HCT116 (cell line): ENCODE measurements at regions not wholly inside any gene's neighbourhood (a gene's known extent, or its start where the extent isn't known, plus 50 kb on each side); places are given as distances from the start of the nearest gene placed in this dataset.

Experiments
- ATAC-seq: fragments of 200-7000 bp; cut with Tn5 transposase; 2 replicates; pipeline ENCODE4 v1.9.1; 2020; ENCODE audit warnings: mild to moderate bottlenecking, moderate library complexity
- BruUV-seq: library from RNA; stranded (reverse); fragments of 400-500 nt; replicated peaks from 2 replicates; lab custom pipeline; 2021; lab: Mats Ljungman, UMichigan
- CTCF ChIA-PET: fragments of 300-600 bp; sonication (Branson Sonifier 250); formaldehyde crosslinking; loops from one replicate; lab custom pipeline; 2021; ENCODE audit warnings: antibody characterized with exemption; lab: Charles Lee
- POLR2A ChIA-PET: fragments of 300-600, 350-600 bp; sonication (Branson Sonifier 250); formaldehyde crosslinking; loops from one replicate; lab custom pipeline; 2021; ENCODE audit warnings: antibody characterized with exemption; lab: Charles Lee
- RAD21 ChIA-PET, 2 experiments: fragments of 300-600 bp; sonication (Branson Sonifier 250); formaldehyde crosslinking; loops; one replicate each; lab custom pipeline; 2023; ENCODE audit warnings: low total read pairs in 2 of 2; ENCODE audit not compliant: uncharacterized antibody in 2 of 2, unreplicated experiment in 2 of 2, low non-redundant PET in 1 of 2; lab: Charles Lee
- DNase-seq: peaks from one replicate; pipeline ENCODE4 v3.0.0-alpha.2; 2010; ENCODE audit warnings: low read depth, low spot score
- H2AFZ ChIP-seq: fragments of 200-600 bp; shearing (Covaris generic), sonication (generic); 2 replicates; pipeline ENCODE4 v1.6.1; 2017; ENCODE audit warnings: low read depth, mixed run types, mixed read lengths, antibody characterized with exemption, low read length; ENCODE audit not compliant: poor library complexity, severe bottlenecking
- H3K27ac ChIP-seq: 2 replicates; pipeline ENCODE4 v1.5.1; 2012; ENCODE audit warnings: low read depth, low read length
- H3K27me3 ChIP-seq: fragments of 200-600 bp; sonication (generic); 2 replicates; pipeline ENCODE4 v1.6.1; 2016; ENCODE audit warnings: mixed run types, low read length, mixed read lengths; ENCODE audit not compliant: insufficient read depth
- H3K36me3 ChIP-seq, 2 experiments: fragments of 200-500 bp in 1 of 2; fragments of 200-600 bp in 1 of 2; sonication (Bioruptor generic) in 1 of 2; sonication (generic) in 1 of 2; 2 replicates each; pipeline versions ENCODE4 v1.5.1 to v1.6.1; 2014 to 2016; ENCODE audit warnings: low read length in 2 of 2, inconsistent platforms in 1 of 2, mixed read lengths in 1 of 2, mixed run types in 1 of 2; ENCODE audit not compliant: insufficient read depth in 2 of 2, control insufficient read depth in 1 of 2
- H3K4me1 ChIP-seq, 2 experiments: fragments of 200-600 bp in 1 of 2; sonication (generic) in 1 of 2; 2 replicates each; pipeline versions ENCODE4 v1.5.1 to v1.6.1; 2012 to 2017; ENCODE audit warnings: low read length in 2 of 2, inconsistent platforms in 1 of 2, mild to moderate bottlenecking in 1 of 2, mixed read lengths in 1 of 2, mixed run types in 1 of 2, moderate library complexity in 1 of 2; ENCODE audit not compliant: insufficient read depth in 2 of 2, control insufficient read depth in 1 of 2
- H3K4me2 ChIP-seq: fragments of 200-600 bp; sonication (generic); 2 replicates; pipeline ENCODE4 v1.6.1; 2017; ENCODE audit warnings: mixed run types, low read length, mixed read lengths
- H3K4me3 ChIP-seq, 2 experiments: fragments of 200-600 bp in 1 of 2; sonication (generic) in 1 of 2; replicated peaks in 1 of 2; 2 replicates each; pipeline ENCODE4 v1.5.1; 2011 to 2016; ENCODE audit warnings: low read length in 2 of 2, control low read depth in 1 of 2, low read depth in 1 of 2, mild to moderate bottlenecking in 1 of 2, mixed read lengths in 1 of 2, mixed run types in 1 of 2
- H3K79me2 ChIP-seq: fragments of 200-600 bp; sonication (generic); 2 replicates; pipeline ENCODE4 v1.6.1; 2017; ENCODE audit warnings: mild to moderate bottlenecking, mixed run types, low read length, moderate library complexity, mixed read lengths; ENCODE audit not compliant: insufficient read depth
- H3K9ac ChIP-seq: fragments of 200-600 bp; sonication (generic); 2 replicates; pipeline ENCODE4 v1.6.1; 2016; ENCODE audit warnings: low read length, mixed read lengths
- H3K9me2 ChIP-seq: fragments of 200-600 bp; sonication (generic), shearing (Covaris generic); 2 replicates; pipeline ENCODE4 v1.6.1; 2017; ENCODE audit warnings: mixed run types, mild to moderate bottlenecking, moderate library complexity; ENCODE audit not compliant: insufficient read depth
- H3K9me3 ChIP-seq, 2 experiments: fragments of 200-500 bp in 1 of 2; fragments of 200-600 bp in 1 of 2; sonication (Bioruptor generic) in 1 of 2; sonication (generic) in 1 of 2; 2 replicates each; pipeline ENCODE4 v1.6.1; 2014 to 2017; ENCODE audit warnings: low read length in 2 of 2, mixed read lengths in 2 of 2, inconsistent platforms in 1 of 2, low read depth in 1 of 2, mild to moderate bottlenecking in 1 of 2, mixed run types in 1 of 2, moderate library complexity in 1 of 2; ENCODE audit not compliant: control insufficient read depth in 1 of 2, insufficient read depth in 1 of 2
- H4K20me1 ChIP-seq: fragments of 200-600 bp; sonication (generic), shearing (Covaris generic); 2 replicates; pipeline ENCODE4 v1.6.1; 2017; ENCODE audit warnings: mixed run types, mild to moderate bottlenecking, moderate library complexity; ENCODE audit not compliant: insufficient read depth
- CBX3 ChIP-seq: IDR thresholded peaks from 2 replicates; pipeline ENCODE4 v1.6.1; 2012; ENCODE audit warnings: low read depth
- CEBPB ChIP-seq: IDR thresholded peaks from 2 replicates; pipeline ENCODE4 v1.6.1; 2012; ENCODE audit warnings: low read depth
- EGR1 ChIP-seq: IDR thresholded peaks from 2 replicates; pipeline ENCODE4 v1.6.1; 2012; ENCODE audit warnings: low read depth
- ELF1 ChIP-seq: IDR thresholded peaks from 2 replicates; pipeline ENCODE4 v1.6.1; 2012; ENCODE audit warnings: low read depth, borderline replicate concordance
- EZH2 ChIP-seq: fragments of 200-600 bp; sonication (generic); IDR thresholded peaks from 2 replicates; pipeline ENCODE4 v1.6.1; 2017; ENCODE audit warnings: antibody characterized with exemption, mixed run types
- EZH2phosphoT487 ChIP-seq: fragments of 200-600 bp; IDR thresholded peaks from 2 replicates; pipeline ENCODE4 v1.6.1; 2018; ENCODE audit warnings: antibody characterized with exemption, borderline replicate concordance
- FOSL1 ChIP-seq: IDR thresholded peaks from 2 replicates; pipeline ENCODE4 v1.6.1; 2012; ENCODE audit warnings: low read depth
- JUND ChIP-seq: IDR thresholded peaks from 2 replicates; pipeline ENCODE4 v1.6.1; 2012
- POLR2A ChIP-seq: IDR thresholded peaks from 2 replicates; pipeline ENCODE4 v1.7.0; 2011; ENCODE audit warnings: borderline replicate concordance; ENCODE audit not compliant: insufficient read depth, insufficient read length; ENCODE audit errors: extremely low read depth
- POLR2AphosphoS5 ChIP-seq: IDR thresholded peaks from 2 replicates; pipeline ENCODE4 v1.6.1; 2011; ENCODE audit warnings: mild to moderate bottlenecking, low read depth, low read length, moderate library complexity
- RAD21 ChIP-seq: IDR thresholded peaks from 2 replicates; pipeline ENCODE4 v1.6.1; 2012; ENCODE audit warnings: low read depth, mild to moderate bottlenecking
- SIN3A ChIP-seq: IDR thresholded peaks from 2 replicates; pipeline ENCODE4 v1.6.1; 2012; ENCODE audit warnings: low read depth
- SP1 ChIP-seq: IDR thresholded peaks from 2 replicates; pipeline ENCODE4 v1.6.1; 2012; ENCODE audit warnings: low read depth
- SRF ChIP-seq: IDR thresholded peaks from 2 replicates; pipeline ENCODE4 v1.6.1; 2012; ENCODE audit warnings: low read depth
- TCF7L2 ChIP-seq: IDR thresholded peaks from 2 replicates; pipeline ENCODE4 v1.7.0; 2011; ENCODE audit warnings: borderline replicate concordance, inconsistent platforms; ENCODE audit not compliant: insufficient read depth, insufficient read length; ENCODE audit errors: extremely low read depth
- YY1 ChIP-seq: IDR thresholded peaks from 2 replicates; pipeline ENCODE4 v1.6.1; 2011; ENCODE audit warnings: low read length, low read depth, moderate library complexity, mild to moderate bottlenecking; ENCODE audit not compliant: insufficient replicate concordance; ENCODE audit errors: extremely low read depth
- ZNF274 ChIP-seq: fragments of 200-500 bp; sonication (Bioruptor generic); IDR thresholded peaks from 2 replicates; pipeline ENCODE4 v1.6.1; 2014; ENCODE audit warnings: mild to moderate bottlenecking, low read depth, low read length, inconsistent platforms
- intact Hi-C: fragments of 100-400 bp; cut with micrococcal nuclease; formaldehyde crosslinking; loops from 2 replicates; pipeline ENCODE4 v1.10.0; 2022
- TF ChIP-seq, protein P1 (sequence below): IDR thresholded peaks from 2 replicates; pipeline ENCODE4 v1.6.1; 2012
- TF ChIP-seq, protein P2 (sequence below): IDR thresholded peaks from 2 replicates; pipeline ENCODE4 v1.6.1; 2011; ENCODE audit warnings: mild to moderate bottlenecking, low read length, moderate library complexity; ENCODE audit not compliant: insufficient replicate concordance; ENCODE audit errors: extremely low read depth
- TF ChIP-seq, protein P3 (sequence below): IDR thresholded peaks from 2 replicates; pipeline ENCODE4 v1.6.1; 2012

DNA sequence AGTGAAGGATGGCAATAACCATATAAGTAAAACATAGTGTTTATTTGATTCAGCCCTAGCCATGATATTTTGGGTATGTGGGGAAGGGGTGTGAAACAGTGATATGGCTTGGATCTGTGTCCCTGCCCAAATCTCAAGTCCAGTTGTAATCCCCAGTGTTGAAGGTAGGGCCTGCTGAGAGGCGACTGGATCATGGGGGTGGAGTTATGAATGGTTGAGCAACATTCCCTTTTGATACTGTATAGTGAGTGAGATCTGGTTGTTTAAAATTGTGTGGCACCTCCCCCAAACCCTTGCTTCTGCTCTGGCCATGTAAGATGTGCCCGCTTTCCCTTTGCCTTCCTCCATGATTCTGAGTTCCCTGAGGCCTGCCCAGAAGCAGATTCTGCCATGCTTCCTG is 1804.6 kb downstream of the MAT2B start:
- no TSS peak for BruUV-seq
- no peak overlapping the region for H3K9ac ChIP-seq
- intact Hi-C loops, result no loop called here
- DNase-seq (no peak), ATAC-seq (no peak)
- no peak overlapping the region for H2AFZ ChIP-seq
- H3K36me3 ChIP-seq, result no peaks in the 10 kb centered on the region
- H3K27ac ChIP-seq, result no peak overlapping the region
- no peaks in the 10 kb centered on the region for H3K79me2 ChIP-seq
- ChIA-PET RAD21 (no interaction called here), POLR2A (no interaction called here), CTCF (no interaction called here)
- H3K4me3 ChIP-seq, result no peak overlapping the region
- no peaks in the 10 kb centered on the region for H3K27me3 ChIP-seq
- TF ChIP-seq POLR2AphosphoS5, result no peak
- TF ChIP-seq, protein P1, sequence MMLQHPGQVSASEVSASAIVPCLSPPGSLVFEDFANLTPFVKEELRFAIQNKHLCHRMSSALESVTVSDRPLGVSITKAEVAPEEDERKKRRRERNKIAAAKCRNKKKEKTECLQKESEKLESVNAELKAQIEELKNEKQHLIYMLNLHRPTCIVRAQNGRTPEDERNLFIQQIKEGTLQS, result no peak
- no peak for TF ChIP-seq TCF7L2
- TF ChIP-seq EZH2phosphoT487, result no peak
- no peak for TF ChIP-seq SRF
- no peak for TF ChIP-seq POLR2A
- no peak for TF ChIP-seq JUND
- no peak for TF ChIP-seq SIN3A
- TF ChIP-seq, protein P2, sequence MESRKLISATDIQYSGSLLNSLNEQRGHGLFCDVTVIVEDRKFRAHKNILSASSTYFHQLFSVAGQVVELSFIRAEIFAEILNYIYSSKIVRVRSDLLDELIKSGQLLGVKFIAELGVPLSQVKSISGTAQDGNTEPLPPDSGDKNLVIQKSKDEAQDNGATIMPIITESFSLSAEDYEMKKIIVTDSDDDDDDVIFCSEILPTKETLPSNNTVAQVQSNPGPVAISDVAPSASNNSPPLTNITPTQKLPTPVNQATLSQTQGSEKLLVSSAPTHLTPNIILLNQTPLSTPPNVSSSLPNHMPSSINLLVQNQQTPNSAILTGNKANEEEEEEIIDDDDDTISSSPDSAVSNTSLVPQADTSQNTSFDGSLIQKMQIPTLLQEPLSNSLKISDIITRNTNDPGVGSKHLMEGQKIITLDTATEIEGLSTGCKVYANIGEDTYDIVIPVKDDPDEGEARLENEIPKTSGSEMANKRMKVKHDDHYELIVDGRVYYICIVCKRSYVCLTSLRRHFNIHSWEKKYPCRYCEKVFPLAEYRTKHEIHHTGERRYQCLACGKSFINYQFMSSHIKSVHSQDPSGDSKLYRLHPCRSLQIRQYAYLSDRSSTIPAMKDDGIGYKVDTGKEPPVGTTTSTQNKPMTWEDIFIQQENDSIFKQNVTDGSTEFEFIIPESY, result no peak
- no peak for TF ChIP-seq ELF1
- TF ChIP-seq CEBPB, result no peak
- TF ChIP-seq FOSL1, result no peak
- no peak for TF ChIP-seq CBX3
- no peak for TF ChIP-seq YY1
- TF ChIP-seq RAD21, result no peak
- TF ChIP-seq ZNF274, result no peak
- no peak for TF ChIP-seq EZH2
- no peak for TF ChIP-seq SP1
- TF ChIP-seq, protein P3, sequence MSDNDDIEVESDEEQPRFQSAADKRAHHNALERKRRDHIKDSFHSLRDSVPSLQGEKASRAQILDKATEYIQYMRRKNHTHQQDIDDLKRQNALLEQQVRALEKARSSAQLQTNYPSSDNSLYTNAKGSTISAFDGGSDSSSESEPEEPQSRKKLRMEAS, result no peak
- TF ChIP-seq EGR1, result no peak
- H3K9me2 ChIP-seq, result no peaks in the 10 kb centered on the region
- no peak overlapping the region for H3K4me2 ChIP-seq
- peaks cover 1 to 29% of the 10 kb centered on the region in 2 experiments; a peak in 2 of 4 replicates for H3K9me3 ChIP-seq
- no peaks in the 10 kb centered on the region for H3K4me1 ChIP-seq
- H4K20me1 ChIP-seq, result no peaks in the 10 kb centered on the region
